HG03196 (cell line): ENCODE measurements at regions not wholly inside any gene's neighbourhood (a gene's known extent, or its start where the extent isn't known, plus 50 kb on each side); places are given as distances from the start of the nearest gene placed in this dataset.
A peak's percentile ranks its signal among the peaks of the same experiment; 100 is the strongest.
"Not testable (repeated sequence)": the region's sequence is repeated elsewhere in the genome, so short reads cannot be mapped to it uniquely, and the experiment has no call there.

Experiments
- ATAC-seq: cut with Tn5 transposase; IDR thresholded peaks from one replicate; pipeline ENCODE4 v1.9.1; 2021; ENCODE audit not compliant: unreplicated experiment

- no peak for ATAC-seq
Measured at GRCh38 chr3:28028554-28028953, 212.9 kb upstream of the CMC1 start.

DNA sequence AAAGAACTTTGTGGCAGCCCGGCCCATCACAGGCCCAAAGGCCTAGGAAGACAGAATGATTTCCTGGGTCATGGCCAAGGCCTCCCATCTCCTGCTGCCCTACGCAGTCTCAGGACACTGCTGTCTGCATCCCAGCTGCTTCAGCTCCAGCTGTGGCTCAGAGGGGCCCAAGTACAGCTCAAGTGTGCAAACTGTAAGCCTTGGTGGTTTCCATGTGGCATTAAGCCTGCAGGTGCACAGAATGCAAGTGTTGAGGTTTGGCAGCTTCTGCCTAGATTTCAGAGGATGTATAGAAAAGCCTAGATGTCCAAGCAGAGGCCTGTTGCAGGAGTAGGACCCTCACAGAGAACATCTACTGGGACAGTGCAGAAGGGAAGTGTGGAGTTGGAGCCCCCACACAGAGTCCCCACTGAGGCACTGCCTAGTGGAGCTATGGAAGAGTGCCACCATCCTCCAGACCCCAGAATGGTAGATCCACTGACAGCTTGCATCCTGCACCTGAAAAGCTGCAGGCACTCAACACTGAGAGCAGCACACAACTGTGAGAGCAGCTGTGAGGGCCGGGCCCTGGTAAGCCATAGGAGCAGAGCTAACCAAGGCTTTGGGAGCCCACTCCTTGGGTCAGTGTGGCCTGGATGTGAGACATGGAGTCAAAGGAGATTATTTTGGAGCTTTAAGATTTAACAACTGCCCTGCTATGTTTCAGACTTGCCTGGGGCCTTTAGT, 208.2 kb upstream of the CMC1 start:
- no peak for ATAC-seq

- ATAC-seq = peak; percentile 66
Measured at GRCh38 chr3:28036599-28037575, 204.5 kb upstream of the CMC1 start.

- no peak for ATAC-seq
Measured at GRCh38 chr3:28039234-28039633, 202.2 kb upstream of the CMC1 start.

- ATAC-seq = no peak
Measured at GRCh38 chr3:28039829-28040228, 201.6 kb upstream of the CMC1 start.

- peak; percentile 54 for ATAC-seq
Measured at GRCh38 chr3:28042095-28042635, 199.3 kb upstream of the CMC1 start.

GRCh38 chr3:28042707-28043106, 198.7 kb upstream of the CMC1 start:
- no peak for ATAC-seq

DNA sequence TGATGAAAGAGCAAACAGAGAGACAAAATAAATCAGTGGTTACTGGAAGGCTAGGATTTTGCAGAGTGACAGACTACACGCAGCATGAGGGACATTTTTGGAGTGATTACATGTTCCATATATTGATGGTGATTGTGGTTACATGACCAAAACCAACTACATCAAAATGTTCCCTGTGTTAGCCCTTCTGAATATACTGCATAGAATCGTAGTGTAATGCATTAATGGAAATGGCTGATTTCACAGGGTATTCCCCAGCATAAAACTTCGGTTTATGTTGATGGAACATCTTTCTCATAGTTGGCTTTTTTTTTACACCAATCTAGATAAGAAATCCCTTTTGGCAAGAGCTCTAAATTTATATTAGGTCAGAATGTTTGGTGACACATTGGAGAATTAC, 191.3 kb upstream of the CMC1 start:
- no peak for ATAC-seq

GRCh38 chr3:28050885-28051284, 190.5 kb upstream of the CMC1 start:
- no peak for ATAC-seq

GRCh38 chr3:28053759-28054158, 187.7 kb upstream of the CMC1 start:
- no peak for ATAC-seq

- ATAC-seq = no peak
Measured at GRCh38 chr3:28056806-28057205, 184.6 kb upstream of the CMC1 start.

DNA sequence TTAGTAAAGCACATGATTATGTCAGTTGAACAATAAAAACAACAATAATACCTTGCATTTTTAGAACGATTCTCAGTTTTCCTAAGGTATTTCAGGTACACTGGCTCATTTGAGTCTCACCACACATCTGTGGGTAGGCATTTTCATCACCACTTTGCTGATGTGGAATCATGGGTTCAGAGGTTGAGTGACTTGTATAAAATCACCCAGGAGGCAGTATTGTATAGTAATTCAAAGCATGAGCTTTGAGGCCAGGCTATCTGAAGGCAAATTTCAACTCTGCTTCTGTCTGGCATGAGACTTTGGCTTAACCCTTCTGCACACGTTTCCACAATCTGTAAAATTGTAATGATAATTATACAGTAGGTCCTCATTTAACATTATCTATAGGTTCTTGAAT, 183.9 kb upstream of the CMC1 start:
- ATAC-seq = no peak

GRCh38 chr3:28059199-28059598, 182.2 kb upstream of the CMC1 start:
- not testable (repeated sequence) for ATAC-seq

GRCh38 chr3:28066020-28066419, 175.4 kb upstream of the CMC1 start:
- no peak for ATAC-seq

DNA sequence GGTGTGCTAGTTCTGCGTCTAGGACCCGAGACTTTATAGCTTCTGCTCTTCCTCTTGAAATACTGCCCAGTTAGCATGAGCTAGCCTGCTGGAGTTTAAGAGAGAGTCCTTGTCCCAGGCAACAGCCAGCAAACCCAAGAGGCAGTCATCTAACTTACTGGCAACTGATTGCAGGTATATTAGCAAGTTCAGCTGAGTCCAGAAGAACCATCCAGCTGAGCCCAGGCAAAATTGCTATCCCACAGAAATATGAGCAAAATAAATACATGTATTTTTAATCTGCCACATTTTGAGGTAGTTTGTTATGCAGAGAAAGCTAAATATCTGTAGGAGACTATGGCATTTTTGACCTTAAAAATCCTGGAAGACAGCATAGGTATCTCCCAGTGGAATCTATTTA, 174.4 kb upstream of the CMC1 start:
- ATAC-seq = no peak

DNA sequence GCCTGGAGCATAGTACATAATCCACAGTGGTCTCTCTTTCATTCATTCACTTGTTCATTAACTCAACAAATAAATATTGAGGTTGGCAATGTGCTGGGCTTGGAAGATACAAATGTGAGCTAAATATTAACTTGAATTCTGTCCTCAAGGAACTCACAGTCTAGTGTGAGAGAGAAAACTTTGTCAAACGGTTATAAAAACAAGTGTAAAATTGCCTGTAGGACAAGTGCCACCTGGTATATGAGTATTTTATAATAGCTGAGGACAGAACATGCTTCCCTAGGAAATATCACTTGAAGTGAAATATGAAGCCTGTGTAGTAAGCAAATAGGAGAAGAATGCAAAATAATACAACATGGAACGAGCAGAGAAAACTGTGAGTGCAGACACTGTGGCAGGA, 173.1 kb upstream of the CMC1 start:
- no peak for ATAC-seq

DNA sequence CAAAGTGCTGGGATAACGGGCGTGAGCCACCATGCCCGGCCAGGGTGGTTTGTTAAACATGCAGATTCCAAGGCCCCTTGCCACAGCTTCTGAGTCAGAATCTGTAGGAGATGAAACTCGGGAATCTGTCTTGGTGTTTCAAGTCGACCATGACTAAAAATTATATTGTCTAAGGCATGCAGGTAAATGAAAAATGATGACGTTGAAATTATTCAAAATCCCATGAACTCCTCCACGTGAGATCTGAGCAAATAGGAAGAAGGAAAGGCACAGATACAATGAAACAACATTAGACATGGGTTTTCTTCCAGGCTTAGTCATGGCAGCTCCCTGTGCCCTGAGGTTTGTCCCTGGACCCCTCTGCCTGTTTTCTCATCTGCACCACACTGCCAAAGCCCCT, 172.0 kb upstream of the CMC1 start:
- ATAC-seq = no peak

DNA sequence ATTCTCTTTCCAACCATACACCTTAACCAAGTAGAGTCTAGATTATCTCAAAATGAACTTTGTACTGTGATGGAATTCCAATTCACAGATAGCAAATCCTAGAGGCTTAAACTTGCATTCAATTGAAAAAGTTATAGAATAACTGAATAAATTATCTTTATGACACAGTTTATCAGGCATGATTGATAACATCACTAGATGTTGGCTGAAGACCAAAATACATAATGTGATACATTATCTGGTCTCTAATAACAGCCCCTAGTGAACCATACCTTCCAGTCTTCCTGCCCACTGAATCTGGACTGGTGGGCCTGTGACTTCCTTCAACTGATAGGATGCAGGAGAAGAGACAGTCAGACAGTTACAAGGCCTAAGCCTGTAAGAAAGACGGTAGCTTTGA, 165.2 kb upstream of the CMC1 start:
- no peak for ATAC-seq

DNA sequence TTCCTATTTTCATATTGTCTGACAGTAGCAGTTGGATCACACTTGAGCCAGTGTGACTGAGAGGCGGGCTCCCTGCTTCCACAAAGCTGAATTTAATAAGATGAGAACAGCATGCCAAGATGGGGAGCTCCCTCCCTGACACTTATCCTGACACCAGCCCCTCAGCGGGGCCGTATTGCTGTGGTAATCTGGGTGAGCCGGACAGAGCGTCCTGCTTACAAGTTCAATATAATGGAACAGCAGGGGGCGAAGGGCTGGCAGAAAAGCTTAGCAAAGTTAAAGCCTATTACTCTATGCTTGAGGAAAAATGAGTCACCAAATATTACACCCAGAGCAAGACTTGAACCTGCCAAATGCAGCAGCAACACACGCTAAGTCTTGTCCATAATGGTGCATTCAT, 163.8 kb upstream of the CMC1 start:
- no peak for ATAC-seq

GRCh38 chr3:28078536-28078935, 162.9 kb upstream of the CMC1 start:
- ATAC-seq = no peak

GRCh38 chr3:28080716-28081115, 160.7 kb upstream of the CMC1 start:
- ATAC-seq = no peak

GRCh38 chr3:28081533-28081947, 159.9 kb upstream of the CMC1 start:
- no peak for ATAC-seq
